Lower lobe of right lung (tissue), 2 donors: ENCODE measurements at regions not wholly inside any gene's neighbourhood (a gene's known extent, or its start where the extent isn't known, plus 50 kb on each side); places are given as distances from the start of the nearest gene placed in this dataset.
"Not testable (repeated sequence)": the region's sequence is repeated elsewhere in the genome, so short reads cannot be mapped to it uniquely, and the experiment has no call there.

Experiments used
- ATAC-seq, 2 donors: fragments of 200-7000 bp; cut with Tn5 transposase; one replicate each; pipeline ENCODE4 v1.9.1; 2020 to 2022; ENCODE audit warnings: mild to moderate bottlenecking in 2 of 2, moderate library complexity in 2 of 2
- DNase-seq: peaks from one replicate; pipeline ENCODE4 v3.0.0-alpha.2; 2020
- H3K27ac ChIP-seq: fragments of 200-600 bp; one replicate; pipeline ENCODE4 v1.8.0; 2022
- H3K27me3 ChIP-seq: fragments of 200-600 bp; one replicate; pipeline ENCODE4 v1.8.0; 2022; ENCODE audit warnings: low read depth
- H3K36me3 ChIP-seq: fragments of 200-600 bp; one replicate; pipeline ENCODE4 v1.8.0; 2022; ENCODE audit warnings: mild to moderate bottlenecking
- H3K4me1 ChIP-seq: fragments of 200-600 bp; one replicate; pipeline ENCODE4 v1.8.0; 2022
- H3K4me3 ChIP-seq: fragments of 200-600 bp; one replicate; pipeline ENCODE4 v1.8.0; 2022; ENCODE audit warnings: mild to moderate bottlenecking
- H3K9me3 ChIP-seq: fragments of 200-600 bp; one replicate; pipeline ENCODE4 v1.8.0; 2022
- CTCF ChIP-seq: fragments of 200-600 bp; IDR thresholded peaks from one replicate; pipeline ENCODE4 v1.8.0; 2022; ENCODE audit warnings: antibody characterized with exemption, mild to moderate bottlenecking
- intact Hi-C: fragments of 100-400 bp; cut with DNase I; formaldehyde crosslinking; loops from one replicate; pipeline ENCODE4 v1.11.0; 2022
- donor health status: DM: no; HTN: yes; CAD: no; lungs with severe emphysema.

- DNase-seq = no peak
- no peaks in the 10 kb centered on the region for H3K36me3 ChIP-seq
- intact Hi-C loops = no loop called here
These were observed 514.6 kb upstream of the KLHL4 start for GRCh38 chrX:87003031-87003430.

GRCh38 chrX:87005183-87005582 lies 512.4 kb upstream of the KLHL4 start:
- no peak overlapping the region for H3K27ac ChIP-seq
- no peaks in the 10 kb centered on the region for H3K27me3 ChIP-seq
- no peaks in the 10 kb centered on the region for H3K9me3 ChIP-seq
- no peak for ATAC-seq
- intact Hi-C loops = no loop called here
- H3K4me3 ChIP-seq = no peak overlapping the region
- H3K36me3 ChIP-seq = no peaks in the 10 kb centered on the region
- no peak for TF ChIP-seq CTCF
- no peak for DNase-seq
- no peaks in the 10 kb centered on the region for H3K4me1 ChIP-seq

More at GRCh38 chrX:87003031-87003430, 514.6 kb upstream of the KLHL4 start:
- H3K27ac ChIP-seq = no peak overlapping the region
- no peak for TF ChIP-seq CTCF
- H3K27me3 ChIP-seq = no peaks in the 10 kb centered on the region
- H3K4me3 ChIP-seq = no peak overlapping the region
- no peaks in the 10 kb centered on the region for H3K9me3 ChIP-seq
- H3K4me1 ChIP-seq = no peaks in the 10 kb centered on the region
- no peak for ATAC-seq

- no peak for TF ChIP-seq CTCF
- no peaks in the 10 kb centered on the region for H3K9me3 ChIP-seq
- no peak overlapping the region for H3K4me3 ChIP-seq
- DNase-seq (no peak), ATAC-seq (no peak)
- H3K36me3 ChIP-seq = no peaks in the 10 kb centered on the region
- intact Hi-C loops = no loop called here
- no peaks in the 10 kb centered on the region for H3K27me3 ChIP-seq
- H3K4me1 ChIP-seq = no peaks in the 10 kb centered on the region
- H3K27ac ChIP-seq = no peak overlapping the region
These were observed 511.7 kb upstream of the KLHL4 start for GRCh38 chrX:87005885-87006284.

DNA sequence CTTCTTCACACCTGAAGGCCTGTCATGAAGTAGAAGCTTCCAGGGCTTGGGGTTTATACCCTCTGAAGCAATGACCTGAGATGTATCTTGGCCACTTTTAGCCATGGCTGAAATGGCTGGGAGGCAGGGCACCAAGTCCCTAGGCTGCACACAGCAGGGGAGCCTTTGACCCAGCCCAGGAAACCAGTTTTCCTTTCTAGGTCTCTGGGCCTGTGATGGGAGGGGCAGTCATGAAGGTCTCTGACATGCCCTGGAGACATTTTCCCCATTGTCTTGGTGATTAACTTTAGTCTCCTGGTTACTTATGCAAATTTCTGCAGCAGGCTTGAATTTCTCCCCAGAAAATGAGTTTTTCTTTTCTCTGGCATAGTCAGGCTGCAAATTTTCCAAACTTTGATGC lies 511.0 kb upstream of the KLHL4 start:
- H3K4me1 ChIP-seq = no peaks in the 10 kb centered on the region
- ATAC-seq (no peak), DNase-seq (no peak)
- H3K27me3 ChIP-seq = no peaks in the 10 kb centered on the region
- TF ChIP-seq CTCF = no peak
- intact Hi-C loops = no loop called here
- H3K27ac ChIP-seq = no peak overlapping the region
- no peak overlapping the region for H3K4me3 ChIP-seq
- H3K36me3 ChIP-seq = no peaks in the 10 kb centered on the region
- no peaks in the 10 kb centered on the region for H3K9me3 ChIP-seq

- Histone ChIP-seq H3K4me3 (no peak overlapping the region), H3K27ac (no peak overlapping the region), H3K9me3 (no peaks in the 10 kb centered on the region), H3K36me3 (no peaks in the 10 kb centered on the region), H3K4me1 (no peaks in the 10 kb centered on the region), H3K27me3 (no peaks in the 10 kb centered on the region)
- ATAC-seq = no peak
- intact Hi-C loops = no loop called here
- DNase-seq = no peak
- TF ChIP-seq CTCF = no peak
These were observed 500.4 kb upstream of the KLHL4 start for GRCh38 chrX:87017210-87017609.

GRCh38 chrX:87033115-87033514 lies 484.5 kb upstream of the KLHL4 start:
- H3K4me1 ChIP-seq, H3K4me3 ChIP-seq, H3K27me3 ChIP-seq, DNase-seq, intact Hi-C loops, H3K9me3 ChIP-seq, H3K36me3 ChIP-seq, H3K27ac ChIP-seq, ATAC-seq: not testable (repeated sequence)
